DMS53 (cell line): ENCODE measurements at regions not wholly inside any gene's neighbourhood (a gene's known extent, or its start where the extent isn't known, plus 50 kb on each side); places are given as distances from the start of the nearest gene placed in this dataset.
A peak's percentile ranks its signal among the peaks of the same experiment; 100 is the strongest.
"Not testable (repeated sequence)": the region's sequence is repeated elsewhere in the genome, so short reads cannot be mapped to it uniquely, and the experiment has no call there.

Experiments
- DNase-seq: peaks from one replicate; lab custom pipeline; 2025; lab: John Stamatoyannopoulos, UW

DNA sequence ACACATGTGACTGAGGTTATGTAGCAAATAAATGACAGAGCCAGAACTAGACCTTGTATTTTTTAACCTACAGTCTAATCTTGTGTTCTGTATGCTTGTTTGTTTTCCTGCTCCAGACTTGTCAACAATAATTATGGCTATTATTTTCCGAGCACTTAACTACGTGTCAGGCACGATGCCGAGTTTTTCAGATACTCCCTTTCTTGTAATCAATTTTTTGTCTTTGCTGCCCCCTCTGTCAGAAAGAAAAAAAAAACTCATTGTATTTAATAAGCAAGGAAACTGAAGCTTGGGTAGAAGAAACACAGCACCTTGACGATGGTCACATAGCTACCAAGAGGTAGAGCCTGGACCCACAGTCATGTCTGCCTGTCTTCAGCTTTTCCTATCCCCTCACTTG lies 95.7 kb upstream of the TRIM77 start:
- DNase-seq: peak; percentile 50

DNA sequence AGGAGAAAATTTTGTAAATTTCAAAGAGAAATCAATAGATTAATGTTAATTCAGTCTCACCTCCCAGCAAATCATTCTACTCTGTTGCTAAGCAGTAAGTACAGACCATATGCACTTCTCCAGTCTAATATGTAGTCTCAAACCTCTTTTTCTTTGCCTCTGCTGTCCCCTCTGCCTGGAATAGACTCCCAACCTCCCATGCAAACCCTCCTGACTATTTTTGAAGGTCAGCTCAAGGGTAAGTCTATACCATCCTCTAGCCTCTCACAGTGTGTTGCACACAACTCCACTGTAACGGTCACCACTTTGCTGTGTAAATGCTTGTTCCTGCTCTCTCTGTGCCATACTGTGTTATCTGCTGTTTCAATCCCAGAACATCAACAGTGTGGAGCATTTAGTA lies 94.5 kb upstream of the TRIM77 start:
- not testable (repeated sequence) for DNase-seq

DNA sequence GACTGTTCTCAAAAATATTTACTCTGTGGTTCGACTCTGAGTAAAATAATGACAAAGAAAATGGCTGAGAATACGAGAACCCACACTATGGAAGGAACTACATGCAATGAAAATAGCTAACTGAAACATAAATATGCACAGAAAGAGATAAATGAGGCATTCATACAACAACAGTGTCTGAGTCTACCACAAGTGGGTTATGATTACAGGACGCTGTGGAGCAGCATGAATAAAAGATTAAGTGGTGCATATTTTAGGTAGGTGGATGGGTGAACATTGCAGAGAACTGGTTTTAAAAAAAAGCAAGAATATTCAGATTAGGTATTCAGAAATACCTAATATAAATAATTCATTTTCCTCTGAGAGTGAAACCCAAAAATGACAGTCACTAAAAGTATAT lies 93.9 kb upstream of the TRIM77 start:
- DNase-seq: not testable (repeated sequence)

DNA sequence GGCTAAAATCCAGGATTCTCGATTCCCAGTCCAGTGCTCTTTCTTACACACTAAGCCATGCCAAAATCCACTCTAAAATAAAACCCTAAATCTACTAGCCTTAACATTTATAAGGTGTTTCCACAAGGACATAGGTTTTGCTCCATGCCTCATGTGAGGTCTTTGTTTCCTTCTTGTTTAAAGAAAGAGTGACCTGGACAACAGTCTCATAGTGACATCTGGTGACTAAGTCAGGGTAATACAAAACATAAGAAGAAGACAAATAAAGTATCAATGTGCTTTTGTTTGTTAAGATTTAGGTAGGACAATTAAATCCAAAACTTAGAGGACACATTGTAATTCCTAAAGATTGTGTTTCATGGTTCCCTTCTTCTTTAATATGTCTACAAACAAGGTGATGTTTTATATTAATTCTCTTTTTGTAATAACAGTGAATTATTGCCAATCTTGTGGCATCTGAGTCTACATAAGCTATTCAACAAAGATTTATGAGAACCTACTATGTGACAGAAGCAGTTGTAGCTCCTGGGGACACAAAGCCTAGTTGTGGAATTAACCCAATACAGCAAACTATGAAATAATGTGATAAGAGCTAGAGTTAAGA lies 93.0 kb upstream of the TRIM77 start:
- peak; percentile 76 for DNase-seq

DNA sequence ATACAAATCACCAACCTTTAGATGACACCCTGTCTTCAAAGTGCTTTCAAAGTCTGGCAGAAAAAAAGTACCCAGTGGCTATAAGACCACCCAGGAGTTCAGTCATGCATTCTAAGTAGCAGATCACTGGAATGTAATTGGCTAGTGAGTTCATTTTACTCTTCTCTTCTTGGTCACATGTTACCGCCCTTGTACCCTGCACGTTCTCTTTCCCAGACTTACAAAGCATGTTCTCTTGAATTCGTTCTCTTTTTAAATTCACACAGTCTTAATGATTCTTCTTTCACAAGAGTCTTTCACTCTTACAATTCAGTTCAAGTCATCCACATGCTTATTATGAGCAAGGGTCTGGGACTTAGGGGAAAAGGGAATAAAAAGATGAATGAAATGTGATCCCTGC lies 89.4 kb upstream of the TRIM77 start:
- not testable (repeated sequence) for DNase-seq

- peak; percentile 51 for DNase-seq
Observed at GRCh38 chr11:89625171-89625570, 84.9 kb upstream of the TRIM77 start.

DNA sequence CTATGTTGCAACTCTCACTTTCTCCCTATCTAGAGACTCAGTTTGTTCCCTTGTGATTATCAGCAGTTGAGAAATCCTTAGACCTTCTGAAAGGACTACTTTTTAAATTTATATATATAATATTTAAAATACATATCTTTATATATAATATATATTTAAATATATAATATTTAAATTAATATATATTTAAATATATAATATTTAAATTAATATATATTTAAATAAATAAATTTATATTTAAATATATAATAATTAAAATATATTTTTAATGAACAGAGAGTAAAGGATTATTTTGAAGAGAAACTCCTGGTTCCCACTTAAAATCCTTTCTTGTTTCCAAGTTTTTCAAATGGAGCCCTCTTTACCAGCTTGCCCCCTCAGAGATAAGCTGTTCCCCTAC lies 83.7 kb upstream of the TRIM77 start:
- DNase-seq: no peak

GRCh38 chr11:89626881-89627280 lies 83.2 kb upstream of the TRIM77 start:
- DNase-seq: not testable (repeated sequence)

DNA sequence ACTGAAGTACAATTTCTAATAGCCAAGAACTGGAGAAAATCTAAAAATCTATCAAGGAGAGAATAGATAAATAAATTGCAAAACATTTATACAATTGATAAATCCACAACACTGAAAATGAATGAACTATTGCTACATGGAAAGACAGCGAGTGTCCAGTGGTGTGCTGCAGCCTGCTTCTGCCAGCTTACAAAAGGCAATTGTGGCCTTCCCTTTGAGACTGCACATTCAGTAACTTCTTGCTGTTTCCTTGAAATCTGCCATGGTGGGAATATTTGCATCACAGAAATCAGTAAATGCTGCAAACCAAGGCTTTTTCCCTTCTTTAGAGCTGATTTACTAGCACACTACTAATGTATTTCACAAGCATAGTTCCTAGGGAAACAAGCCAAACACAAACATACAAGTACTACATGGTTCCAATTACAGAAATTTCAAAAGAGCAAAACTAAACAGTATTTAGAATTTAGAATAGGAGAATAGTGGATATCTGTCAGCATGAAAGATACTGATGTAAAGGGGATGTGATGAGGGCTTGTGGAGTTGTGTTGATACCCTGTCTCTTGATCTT lies 76.9 kb upstream of the TRIM77 start:
- peak; percentile 19 for DNase-seq

- not testable (repeated sequence) for DNase-seq
Observed at GRCh38 chr11:89640777-89641176, 69.3 kb upstream of the TRIM77 start.

DNA sequence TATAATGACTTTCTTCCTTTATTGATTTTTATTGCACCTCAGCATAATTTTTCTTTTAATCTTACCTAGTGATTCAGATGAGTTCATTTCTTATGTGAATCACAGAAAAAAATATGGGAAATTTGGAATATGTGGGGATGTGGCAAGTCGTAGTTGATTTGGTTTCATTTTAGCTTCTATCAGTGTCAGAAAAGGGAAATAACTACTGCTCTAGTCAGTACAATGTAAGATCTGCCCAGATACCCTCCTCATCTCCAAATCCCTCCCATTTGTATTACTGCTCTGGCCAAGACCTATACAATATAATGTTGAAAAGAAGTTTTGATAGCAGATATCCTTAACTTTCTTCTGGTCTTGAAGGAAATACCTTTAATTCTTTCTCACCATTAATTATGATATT lies 61.9 kb upstream of the TRIM77 start:
- DNase-seq: not testable (repeated sequence)

DNA sequence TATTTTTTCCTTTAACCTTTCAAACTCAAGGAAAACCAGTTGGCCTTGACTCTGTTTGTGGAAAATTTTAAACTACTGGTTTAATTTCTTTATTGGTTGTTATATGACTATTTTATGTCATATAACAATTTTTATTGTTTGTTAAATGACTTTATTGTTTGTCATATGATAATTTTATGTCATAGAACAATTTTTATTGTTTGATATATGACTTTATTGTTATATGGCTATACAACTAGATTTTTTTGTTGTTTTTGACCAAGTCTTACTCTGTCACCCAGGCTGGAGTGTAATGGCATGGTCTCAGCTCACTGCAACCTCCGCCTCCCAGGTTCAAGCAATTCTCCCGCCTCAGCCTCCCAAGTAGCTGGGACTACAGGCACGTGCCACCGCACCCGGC lies 61.1 kb upstream of the TRIM77 start:
- DNase-seq: not testable (repeated sequence)

- DNase-seq: not testable (repeated sequence)
Observed at GRCh38 chr11:89654669-89655068, 55.4 kb upstream of the TRIM77 start.

DNA sequence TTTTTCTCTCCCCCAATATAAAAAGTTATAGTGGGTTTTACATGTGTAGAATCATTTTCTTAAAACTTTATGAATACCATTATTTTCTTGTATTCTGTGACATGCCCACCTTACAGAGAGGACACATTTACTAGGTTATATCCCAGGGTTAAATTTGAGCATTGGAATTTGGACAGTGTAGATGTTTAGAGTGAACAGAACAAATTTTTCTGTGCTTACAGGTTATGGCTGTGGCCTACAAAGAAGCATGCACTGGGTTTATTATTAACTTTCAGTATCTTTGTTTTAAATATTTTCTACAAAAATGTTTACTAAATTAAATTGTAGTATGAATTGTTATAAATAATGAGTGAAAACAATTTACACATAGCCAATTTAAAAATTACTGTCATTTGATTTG lies 51.3 kb upstream of the TRIM77 start:
- DNase-seq: not testable (repeated sequence)

- not testable (repeated sequence) for DNase-seq
Observed at GRCh38 chr11:89659414-89659813, 50.7 kb upstream of the TRIM77 start.

DNA sequence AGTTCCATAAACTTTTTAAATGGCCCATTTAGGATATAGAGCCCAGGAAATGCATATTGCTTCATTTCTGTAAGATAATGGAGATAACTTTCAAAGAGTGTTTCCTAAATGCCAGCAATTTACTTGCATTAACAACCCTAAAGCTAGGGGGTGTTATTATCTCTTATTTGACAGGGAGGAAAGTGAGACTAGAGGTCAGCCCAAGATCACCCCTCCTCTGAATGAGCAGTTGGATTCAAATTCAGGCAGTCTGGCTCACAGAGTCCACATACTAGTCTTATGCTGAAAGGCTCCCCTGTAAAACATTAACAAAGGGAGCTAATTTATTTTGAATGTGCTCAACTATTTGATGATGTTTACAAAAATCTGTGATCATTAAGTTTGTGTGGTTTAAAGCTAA lies 49.9 kb upstream of the TRIM77 start:
- peak; percentile 33 for DNase-seq
